ENCODE measurements at regions not wholly inside any gene's neighbourhood (a gene's known extent, or its start where the extent isn't known, plus 50 kb on each side); places are given as distances from the start of the nearest gene placed in this dataset.

- no peak for TF ChIP-seq POLR2AphosphoS5 (IDR thresholded peaks at IDR 0.05)
- TF ChIP-seq CTCF (IDR thresholded peaks at IDR 0.05): no peak
- no peak for TF ChIP-seq EP300 (IDR thresholded peaks at IDR 0.05)
- no peak for TF ChIP-seq POLR2A (IDR thresholded peaks at IDR 0.05)
- no peaks in the 10 kb centered on the region for H3K27me3 ChIP-seq
These were observed 72.9 kb upstream of the STXBP6 start for GRCh38 chr14:25122843-25123242.

GRCh38 chr14:25122211-25122610 lies 72.3 kb upstream of the STXBP6 start:
- ATAC-seq: peak; percentile 47
- TF ChIP-seq CTCF (IDR thresholded peaks at IDR 0.05) (no peak), POLR2AphosphoS5 (IDR thresholded peaks at IDR 0.05) (no peak), EP300 (IDR thresholded peaks at IDR 0.05) (no peak), POLR2A (IDR thresholded peaks at IDR 0.05) (no peak)
- Histone ChIP-seq H3K4me3 (no peak overlapping the region), H3K27ac (peak overlapping the region in 1 of 4 donors; percentile 16), H3K9me3 (no peaks in the 10 kb centered on the region), H3K27me3 (no peaks in the 10 kb centered on the region), H3K4me1 (peaks cover 0 to 7% (median 0%) of the 10 kb centered on the region in 3 donors), H3K36me3 (no peaks in the 10 kb centered on the region)
- WGBS, 2 donors (ENCODE audit: low coverage in 1 of 2): 72 to 94% methylated on average over 5 of the region's 5 CpGs

More at GRCh38 chr14:25122843-25123242, 72.9 kb upstream of the STXBP6 start:
- Histone ChIP-seq H3K4me3 (no peak overlapping the region), H3K4me1 (peaks cover 0 to 7% (median 0%) of the 10 kb centered on the region in 3 donors), H3K36me3 (no peaks in the 10 kb centered on the region), H3K9me3 (no peaks in the 10 kb centered on the region), H3K27ac (peak overlapping the region in 1 of 4 donors; percentile 16)
- no peak for ATAC-seq
- WGBS, 2 donors (ENCODE audit: low coverage in 1 of 2): 38 to 79% methylated on average over 1 to 3 of the region's 3 CpGs

GRCh38 chr14:25121337-25122129 lies 71.6 kb upstream of the STXBP6 start:
- Histone ChIP-seq H3K4me1 (peaks cover 0 to 7% (median 0%) of the 10 kb centered on the region in 3 donors), H3K36me3 (no peaks in the 10 kb centered on the region), H3K9me3 (no peaks in the 10 kb centered on the region), H3K27ac (peak overlapping the region in 1 of 4 donors; percentile 16), H3K4me3 (no peak overlapping the region), H3K27me3 (no peaks in the 10 kb centered on the region)
- TF ChIP-seq CTCF (IDR thresholded peaks at IDR 0.05) (no peak), EP300 (IDR thresholded peaks at IDR 0.05) (no peak), POLR2A (IDR thresholded peaks at IDR 0.05) (no peak), POLR2AphosphoS5 (IDR thresholded peaks at IDR 0.05) (no peak)
- peak; percentile 68 for ATAC-seq
- 63 to 65% methylated on average over 2 to 3 of the region's 3 CpGs for WGBS, 2 donors (ENCODE audit: low coverage in 1 of 2)

- Histone ChIP-seq H3K27ac (no peak overlapping the region), H3K4me3 (no peak overlapping the region), H3K4me1 (peaks cover 0 to 7% (median 0%) of the 10 kb centered on the region in 3 donors), H3K36me3 (no peaks in the 10 kb centered on the region), H3K27me3 (no peaks in the 10 kb centered on the region), H3K9me3 (no peaks in the 10 kb centered on the region)
- 50 to 80% methylated on average over 2 to 3 of the region's 3 CpGs for WGBS, 2 donors (ENCODE audit: low coverage in 1 of 2)
- TF ChIP-seq EP300 (IDR thresholded peaks at IDR 0.05) (no peak), POLR2AphosphoS5 (IDR thresholded peaks at IDR 0.05) (no peak), POLR2A (IDR thresholded peaks at IDR 0.05) (no peak), CTCF (IDR thresholded peaks at IDR 0.05) (no peak)
- no peak for ATAC-seq
These were observed 70.3 kb upstream of the STXBP6 start for GRCh38 chr14:25120261-25120660.

- H3K4me1 ChIP-seq: peaks cover 0 to 7% (median 0%) of the 10 kb centered on the region in 3 donors
- WGBS, 2 donors (ENCODE audit: low coverage in 1 of 2): 50 to 77% methylated on average over 1 to 2 of the region's 2 CpGs
- no peaks in the 10 kb centered on the region for H3K36me3 ChIP-seq
- no peak overlapping the region for H3K4me3 ChIP-seq
- H3K9me3 ChIP-seq: no peaks in the 10 kb centered on the region
- ATAC-seq: no peak
- H3K27ac ChIP-seq: no peak overlapping the region
- H3K27me3 ChIP-seq: no peaks in the 10 kb centered on the region
- TF ChIP-seq POLR2AphosphoS5 (IDR thresholded peaks at IDR 0.05) (no peak), CTCF (IDR thresholded peaks at IDR 0.05) (no peak), POLR2A (IDR thresholded peaks at IDR 0.05) (no peak), EP300 (IDR thresholded peaks at IDR 0.05) (no peak)
These were observed 68.7 kb upstream of the STXBP6 start for GRCh38 chr14:25118671-25119070.
